ENCODE measurements at regions not wholly inside any gene's neighbourhood (a gene's known extent, or its start where the extent isn't known, plus 50 kb on each side); places are given as distances from the start of the nearest gene placed in this dataset.

- TF ChIP-seq POLR2AphosphoS5 (IDR thresholded peaks at IDR 0.05; ENCODE audit: insufficient read depth in 1 of 2, low read depth in 1 of 2), result no peak
- peak in 1 of 3 experiments; percentile 12 for TF ChIP-seq CTCF (IDR thresholded peaks at IDR 0.05)
Measured at GRCh38 chr7:142357953-142358520, 100.2 kb upstream of the PRSS58 start.

Data from vagina (tissue), 2 donors.